Mononuclear cell (primary cell): ENCODE measurements at regions not wholly inside any gene's neighbourhood (a gene's known extent, or its start where the extent isn't known, plus 50 kb on each side); places are given as distances from the start of the nearest gene placed in this dataset.

Experiments used
- H3K27me3 ChIP-seq: 2 replicates; pipeline ENCODE4 v1.6.0; 2011; ENCODE audit warnings: low read length, control low read depth; ENCODE audit not compliant: insufficient read depth
- H3K4me1 ChIP-seq: 2 replicates; pipeline ENCODE4 v1.5.1; 2011; ENCODE audit warnings: mild to moderate bottlenecking, low read length, control low read depth; ENCODE audit not compliant: insufficient read depth
- H3K4me3 ChIP-seq: 2 replicates; pipeline ENCODE4 v1.5.1; 2011; ENCODE audit warnings: mild to moderate bottlenecking, low read length, moderate library complexity
- H3K9me3 ChIP-seq: 2 replicates; pipeline ENCODE4 v1.5.1; 2011; ENCODE audit warnings: low read depth, mild to moderate bottlenecking, control low read depth, low read length

DNA sequence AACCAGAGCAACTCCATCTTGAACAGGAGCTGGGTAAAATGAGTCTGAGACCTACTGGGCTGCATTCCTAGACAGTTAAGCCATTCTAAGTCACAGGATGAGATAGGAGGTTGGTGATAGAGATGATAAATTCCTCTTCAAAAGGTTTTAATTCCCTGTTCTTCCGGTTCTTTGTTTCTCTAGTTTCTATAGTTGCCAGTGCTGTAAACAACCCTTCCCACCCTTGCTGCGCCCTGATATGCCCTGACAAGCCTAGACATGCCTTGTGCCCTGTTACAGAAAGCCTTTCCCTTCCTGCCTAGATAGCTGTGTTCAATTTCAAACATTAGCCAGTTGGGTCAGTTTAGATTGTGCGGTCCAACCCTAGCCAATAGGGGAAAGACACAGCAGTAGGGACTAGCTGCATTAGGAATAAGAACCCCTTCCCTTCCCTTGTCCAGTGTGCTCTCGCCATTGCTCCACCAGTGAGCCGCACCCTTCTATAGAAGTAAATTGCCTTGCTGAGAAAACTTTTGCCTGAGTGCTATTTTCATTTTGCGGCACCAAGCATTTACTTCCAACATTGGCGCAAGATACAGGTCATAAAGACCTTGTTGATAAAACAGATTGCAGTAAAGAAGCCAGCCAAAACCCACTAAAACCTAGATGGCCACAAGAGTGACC lies 52.5 kb upstream of the CCN2 start:
- Histone ChIP-seq H3K9me3 (no peaks in the 10 kb centered on the region), H3K4me1 (no peaks in the 10 kb centered on the region), H3K27me3 (no peaks in the 10 kb centered on the region), H3K4me3 (no peak overlapping the region)
